HepG2 (cell line): ENCODE measurements at regions not wholly inside any gene's neighbourhood (a gene's known extent, or its start where the extent isn't known, plus 50 kb on each side); places are given as distances from the start of the nearest gene placed in this dataset.

ENCODE experiments used
- CREB1 ChIP-seq, 2 experiments: fragments of 450-650 bp in 1 of 2; IDR thresholded peaks; 2 replicates each; pipeline ENCODE4 v1.6.1; 2016 to 2017; ENCODE audit warnings: control low read depth in 1 of 2, mild to moderate bottlenecking in 1 of 2, missing compliant biosample characterization in 1 of 2, missing genetic modification characterization in 1 of 2
- CTCF ChIP-seq: sonication (generic); formaldehyde crosslinking; IDR thresholded peaks from 2 replicates; pipeline ENCODE4 v1.5.0; 2020; ENCODE audit warnings: mild to moderate bottlenecking, missing genetic modification reagents, moderate library complexity
- EZH2 ChIP-seq: conservative IDR thresholded peaks from 2 replicates; pipeline ENCODE4 v1.6.1; 2012; ENCODE audit warnings: mild to moderate bottlenecking, low read depth, low read length, moderate library complexity
- HNRNPH1 ChIP-seq: fragments of 200-400 bp; formaldehyde crosslinking; optimal IDR thresholded peaks from 2 replicates; pipeline ENCODE3; 2017; ENCODE audit warnings: mild to moderate bottlenecking, low read depth, low read length
- MYC ChIP-seq: sonication (generic); formaldehyde crosslinking; IDR thresholded peaks from 2 replicates; pipeline ENCODE4 v1.9.0; 2021; ENCODE audit warnings: missing genetic modification reagents, borderline replicate concordance
- NFATC3 ChIP-seq: sonication (generic); formaldehyde crosslinking; IDR thresholded peaks from 2 replicates; pipeline ENCODE4 v1.5.1; 2020; ENCODE audit warnings: mild to moderate bottlenecking, missing genetic modification reagents
- ZNF232 ChIP-seq: sonication (generic); formaldehyde crosslinking; IDR thresholded peaks from 2 replicates; pipeline ENCODE4 v1.4.0; 2020; ENCODE audit warnings: missing genetic modification reagents, borderline replicate concordance
- ZNF274 ChIP-seq: sonication (generic); formaldehyde crosslinking; IDR thresholded peaks from 2 replicates; pipeline ENCODE4 v1.5.1; 2020; ENCODE audit warnings: mild to moderate bottlenecking, missing genetic modification reagents
- ZNF646 ChIP-seq: sonication (generic); formaldehyde crosslinking; IDR thresholded peaks from 2 replicates; pipeline ENCODE4 v1.9.0; 2021; ENCODE audit warnings: mild to moderate bottlenecking, missing genetic modification reagents
- TF ChIP-seq, protein P1 (sequence below): sonication (generic); formaldehyde crosslinking; IDR thresholded peaks from 2 replicates; pipeline ENCODE4 v1.5.0; 2020; ENCODE audit warnings: mild to moderate bottlenecking, missing genetic modification reagents
- TF ChIP-seq, protein P2 (sequence below): sonication (generic); formaldehyde crosslinking; IDR thresholded peaks from 2 replicates; pipeline ENCODE4 v1.4.0; 2020; ENCODE audit warnings: missing genetic modification reagents

- TF ChIP-seq CREB1 (IDR thresholded peaks at IDR 0.05): no peak
- TF ChIP-seq CREB1 (CRISPR knock-in tag; IDR thresholded peaks at IDR 0.05): no peak
- TF ChIP-seq, protein P1, sequence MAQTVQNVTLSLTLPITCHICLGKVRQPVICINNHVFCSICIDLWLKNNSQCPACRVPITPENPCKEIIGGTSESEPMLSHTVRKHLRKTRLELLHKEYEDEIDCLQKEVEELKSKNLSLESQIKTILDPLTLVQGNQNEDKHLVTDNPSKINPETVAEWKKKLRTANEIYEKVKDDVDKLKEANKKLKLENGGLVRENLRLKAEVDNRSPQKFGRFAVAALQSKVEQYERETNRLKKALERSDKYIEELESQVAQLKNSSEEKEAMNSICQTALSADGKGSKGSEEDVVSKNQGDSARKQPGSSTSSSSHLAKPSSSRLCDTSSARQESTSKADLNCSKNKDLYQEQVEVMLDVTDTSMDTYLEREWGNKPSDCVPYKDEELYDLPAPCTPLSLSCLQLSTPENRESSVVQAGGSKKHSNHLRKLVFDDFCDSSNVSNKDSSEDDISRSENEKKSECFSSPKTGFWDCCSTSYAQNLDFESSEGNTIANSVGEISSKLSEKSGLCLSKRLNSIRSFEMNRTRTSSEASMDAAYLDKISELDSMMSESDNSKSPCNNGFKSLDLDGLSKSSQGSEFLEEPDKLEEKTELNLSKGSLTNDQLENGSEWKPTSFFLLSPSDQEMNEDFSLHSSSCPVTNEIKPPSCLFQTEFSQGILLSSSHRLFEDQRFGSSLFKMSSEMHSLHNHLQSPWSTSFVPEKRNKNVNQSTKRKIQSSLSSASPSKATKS (CRISPR knock-in tag): no peak
- no peak for TF ChIP-seq CTCF
- TF ChIP-seq NFATC3 (CRISPR knock-in tag): no peak
- no peak for TF ChIP-seq MYC (CRISPR knock-in tag)
- no peak for TF ChIP-seq ZNF646 (CRISPR knock-in tag)
- TF ChIP-seq HNRNPH1: no peak
- TF ChIP-seq ZNF274: no peak
- TF ChIP-seq EZH2: no peak
- TF ChIP-seq, protein P2, sequence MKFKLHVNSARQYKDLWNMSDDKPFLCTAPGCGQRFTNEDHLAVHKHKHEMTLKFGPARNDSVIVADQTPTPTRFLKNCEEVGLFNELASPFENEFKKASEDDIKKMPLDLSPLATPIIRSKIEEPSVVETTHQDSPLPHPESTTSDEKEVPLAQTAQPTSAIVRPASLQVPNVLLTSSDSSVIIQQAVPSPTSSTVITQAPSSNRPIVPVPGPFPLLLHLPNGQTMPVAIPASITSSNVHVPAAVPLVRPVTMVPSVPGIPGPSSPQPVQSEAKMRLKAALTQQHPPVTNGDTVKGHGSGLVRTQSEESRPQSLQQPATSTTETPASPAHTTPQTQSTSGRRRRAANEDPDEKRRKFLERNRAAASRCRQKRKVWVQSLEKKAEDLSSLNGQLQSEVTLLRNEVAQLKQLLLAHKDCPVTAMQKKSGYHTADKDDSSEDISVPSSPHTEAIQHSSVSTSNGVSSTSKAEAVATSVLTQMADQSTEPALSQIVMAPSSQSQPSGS: no peak
- no peak for TF ChIP-seq ZNF232 (CRISPR knock-in tag)
These were observed 76.7 kb upstream of the RNU6-1 start for GRCh38 chr15:67916565-67916964.
